PC-3 (cell line): ENCODE measurements at regions not wholly inside any gene's neighbourhood (a gene's known extent, or its start where the extent isn't known, plus 50 kb on each side); places are given as distances from the start of the nearest gene placed in this dataset.

Source experiments
- ATAC-seq: fragments of 200-7000 bp; cut with Tn5 transposase; 2 replicates; pipeline ENCODE4 v1.9.1; 2020; ENCODE audit warnings: mild to moderate bottlenecking, moderate library complexity
- BruUV-seq: library from RNA; stranded (reverse); fragments of 400-500 nt; replicated peaks from 2 replicates; lab custom pipeline; 2021; lab: Mats Ljungman, UMichigan
- CTCF ChIA-PET: fragments of 300-600 bp; sonication (Branson Sonifier 250); formaldehyde crosslinking; loops from one replicate; lab custom pipeline; 2022; ENCODE audit warnings: antibody characterized with exemption; lab: Charles Lee
- POLR2A ChIA-PET: fragments of 300-600 bp; sonication (Branson Sonifier 250); formaldehyde crosslinking; loops from one replicate; lab custom pipeline; 2022; ENCODE audit warnings: antibody characterized with exemption; ENCODE audit not compliant: unreplicated experiment; lab: Charles Lee
- DNase-seq: peaks from one replicate; pipeline ENCODE4 v3.0.0-alpha.2; 2015
- H2AFZ ChIP-seq: fragments of 300-600 bp; sonication (generic); 2 replicates; pipeline ENCODE4 v1.6.0; 2016; ENCODE audit warnings: antibody characterized with exemption, low read length
- H3F3A ChIP-seq: fragments of 300-600 bp; sonication (generic); one replicate; pipeline ENCODE4 v1.6.0; 2017; ENCODE audit warnings: antibody characterized with exemption, low read length, control low read depth, mild to moderate bottlenecking; ENCODE audit not compliant: unreplicated experiment
- H3K27ac ChIP-seq: fragments of 300-600 bp; sonication (generic); 2 replicates; pipeline ENCODE4 v1.5.1; 2016; ENCODE audit warnings: mild to moderate bottlenecking, low read length
- H3K27me3 ChIP-seq: fragments of 300-600 bp; sonication (generic); 2 replicates; pipeline ENCODE4 v1.6.1; 2016; ENCODE audit warnings: low read length, mixed read lengths
- H3K36me3 ChIP-seq: fragments of 300-600 bp; sonication (generic); 2 replicates; pipeline ENCODE4 v1.6.1; 2016; ENCODE audit warnings: low read depth, mixed run types, low read length, mixed read lengths
- H3K4me1 ChIP-seq: fragments of 300-600 bp; sonication (generic); 2 replicates; pipeline ENCODE4 v1.5.1; 2016; ENCODE audit warnings: low read length; ENCODE audit not compliant: insufficient read depth
- H3K4me2 ChIP-seq: fragments of 300-600 bp; sonication (generic); 2 replicates; pipeline ENCODE4 v1.6.0; 2016; ENCODE audit warnings: low read length
- H3K4me3 ChIP-seq: fragments of 300-600 bp; sonication (generic); 2 replicates; pipeline ENCODE4 v1.5.1; 2016; ENCODE audit warnings: mild to moderate bottlenecking, low read length, mixed read lengths
- H3K79me2 ChIP-seq: fragments of 300-600 bp; sonication (generic); 2 replicates; pipeline ENCODE4 v1.6.1; 2017; ENCODE audit warnings: low read length, mixed read lengths
- H3K9ac ChIP-seq: fragments of 300-600 bp; sonication (generic); 2 replicates; pipeline ENCODE4 v1.6.0; 2016; ENCODE audit warnings: mild to moderate bottlenecking, low read length
- H3K9me2 ChIP-seq: fragments of 300-600 bp; sonication (generic); replicated peaks from 2 replicates; pipeline ENCODE4 v1.6.1; 2016; ENCODE audit warnings: mixed run types, low read length, mixed read lengths
- H3K9me3 ChIP-seq: fragments of 300-600 bp; sonication (generic); 2 replicates; pipeline ENCODE4 v1.6.1; 2016; ENCODE audit warnings: low read length, mixed read lengths
- H4K20me1 ChIP-seq: fragments of 300-600 bp; sonication (generic); 2 replicates; pipeline ENCODE4 v1.6.1; 2016; ENCODE audit warnings: low read length, mixed read lengths
- EZH2 ChIP-seq: fragments of 300-600 bp; sonication (generic); IDR thresholded peaks from one replicate; pipeline ENCODE4 v1.6.1; 2017; ENCODE audit warnings: antibody characterized with exemption, mild to moderate bottlenecking, low read length; ENCODE audit not compliant: unreplicated experiment
- EZH2phosphoT487 ChIP-seq: fragments of 300-600 bp; sonication (generic); IDR thresholded peaks from 2 replicates; pipeline ENCODE4 v1.6.1; 2018; ENCODE audit warnings: mild to moderate bottlenecking, antibody characterized with exemption, low read length, borderline replicate concordance
- intact Hi-C: fragments of 100-400 bp; cut with micrococcal nuclease; formaldehyde crosslinking; loops from 2 replicates; pipeline ENCODE4 v1.9.0; 2023
- TF ChIP-seq, protein P1 (sequence below): fragments of 300-600 bp; sonication (generic); conservative IDR thresholded peaks from 2 replicates; pipeline ENCODE4 v1.5.1; 2017; ENCODE audit warnings: antibody characterized with exemption, low read depth, mild to moderate bottlenecking, low read length

DNA sequence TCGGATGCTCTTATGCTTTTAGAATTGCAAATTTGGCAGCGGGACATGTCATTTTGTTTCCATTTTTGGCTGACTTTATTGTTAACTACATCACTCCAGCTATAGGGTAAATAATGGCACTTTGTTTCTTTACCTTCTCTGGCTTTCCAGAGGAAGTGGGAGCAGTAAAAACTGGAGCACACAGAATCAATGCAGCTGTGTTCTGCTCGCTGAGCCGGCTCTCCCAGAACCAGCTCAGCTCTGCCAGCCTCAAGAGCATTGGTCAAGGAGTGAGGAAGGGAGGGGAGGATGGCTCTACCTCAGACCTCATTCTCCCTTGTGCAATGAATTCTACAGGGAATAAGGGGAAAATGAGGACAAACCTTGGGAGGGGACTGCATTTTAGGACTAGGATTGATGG lies 50.5 kb upstream of the SPATA13 start:
- intact Hi-C loops, result no loop called here
- CTCF ChIA-PET, result no interaction called here

More for the DNA sequence above, 50.5 kb upstream of the SPATA13 start:
- no peak overlapping the region for H3K9ac ChIP-seq
- H4K20me1 ChIP-seq, result no peaks in the 10 kb centered on the region
- no peaks in the 10 kb centered on the region for H3K9me2 ChIP-seq
- no peaks in the 10 kb centered on the region for H3F3A ChIP-seq
- no TSS peak for BruUV-seq
- no peak overlapping the region for H3K4me3 ChIP-seq
- peak; percentile 38; the same call in 1 of the 2 replicates for ATAC-seq
- H3K4me1 ChIP-seq, result 0 out of 2 replicates have a peak, but pooled peaks cover 4% of the 10 kb centered on the region
- H3K36me3 ChIP-seq, result no peaks in the 10 kb centered on the region
- peak; percentile 17 for DNase-seq
- no peak overlapping the region for H3K4me2 ChIP-seq
- H3K9me3 ChIP-seq, result no peaks in the 10 kb centered on the region
- H3K27me3 ChIP-seq, result no peaks in the 10 kb centered on the region
- no peak for TF ChIP-seq EZH2
- TF ChIP-seq, protein P1, sequence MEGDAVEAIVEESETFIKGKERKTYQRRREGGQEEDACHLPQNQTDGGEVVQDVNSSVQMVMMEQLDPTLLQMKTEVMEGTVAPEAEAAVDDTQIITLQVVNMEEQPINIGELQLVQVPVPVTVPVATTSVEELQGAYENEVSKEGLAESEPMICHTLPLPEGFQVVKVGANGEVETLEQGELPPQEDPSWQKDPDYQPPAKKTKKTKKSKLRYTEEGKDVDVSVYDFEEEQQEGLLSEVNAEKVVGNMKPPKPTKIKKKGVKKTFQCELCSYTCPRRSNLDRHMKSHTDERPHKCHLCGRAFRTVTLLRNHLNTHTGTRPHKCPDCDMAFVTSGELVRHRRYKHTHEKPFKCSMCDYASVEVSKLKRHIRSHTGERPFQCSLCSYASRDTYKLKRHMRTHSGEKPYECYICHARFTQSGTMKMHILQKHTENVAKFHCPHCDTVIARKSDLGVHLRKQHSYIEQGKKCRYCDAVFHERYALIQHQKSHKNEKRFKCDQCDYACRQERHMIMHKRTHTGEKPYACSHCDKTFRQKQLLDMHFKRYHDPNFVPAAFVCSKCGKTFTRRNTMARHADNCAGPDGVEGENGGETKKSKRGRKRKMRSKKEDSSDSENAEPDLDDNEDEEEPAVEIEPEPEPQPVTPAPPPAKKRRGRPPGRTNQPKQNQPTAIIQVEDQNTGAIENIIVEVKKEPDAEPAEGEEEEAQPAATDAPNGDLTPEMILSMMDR, result no peak
- TF ChIP-seq EZH2phosphoT487, result no peak
- H3K79me2 ChIP-seq, result no peaks in the 10 kb centered on the region
- H2AFZ ChIP-seq, result no peak overlapping the region; the same call in 1 of the 2 replicates
- no peak overlapping the region for H3K27ac ChIP-seq
- POLR2A ChIA-PET, result no interaction called here
